ENCODE measurements at regions not wholly inside any gene's neighbourhood (a gene's known extent, or its start where the extent isn't known, plus 50 kb on each side); places are given as distances from the start of the nearest gene placed in this dataset.

DNA sequence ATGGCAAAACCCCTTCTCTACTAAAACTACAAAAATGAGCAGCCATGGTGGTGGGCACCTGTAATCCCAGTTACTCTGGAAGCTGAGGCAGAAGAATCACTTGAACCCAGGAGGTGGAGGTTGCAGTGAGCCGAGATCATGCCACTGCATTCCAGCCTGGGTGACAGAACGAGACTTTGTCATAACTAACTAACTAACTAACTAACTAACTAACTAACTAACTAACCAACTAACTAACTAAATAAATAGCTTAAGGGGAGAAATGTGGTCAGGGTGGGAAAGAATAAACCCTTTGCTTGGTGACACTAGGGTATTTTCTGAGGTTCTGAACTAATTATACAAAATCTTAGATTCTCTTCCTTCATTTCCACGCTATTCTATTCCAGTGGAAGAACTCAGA is 184.4 kb upstream of the MEF2C start:
- no peak overlapping the region for H2AFZ ChIP-seq (ENCODE audit: low read length)
- no peak overlapping the region for H3K56ac ChIP-seq (replicated peaks; ENCODE audit: insufficient read length, low read depth, low read length)
- H3K79me2 ChIP-seq (ENCODE audit: control insufficient read depth in 1 of 2, insufficient read depth in 2 of 2, low read length in 2 of 2), result no peaks in the 10 kb centered on the region
- H3K9ac ChIP-seq (replicated peaks in 1 of 4; ENCODE audit: extremely low read depth in 1 of 4, low read depth in 3 of 4, low read length in 3 of 4), result no peak overlapping the region
- H2BK20ac ChIP-seq (ENCODE audit: low read length), result no peak overlapping the region
- no peak overlapping the region for H3K4ac ChIP-seq (replicated peaks; ENCODE audit: insufficient read length, low read depth, low read length)
- H3K79me1 ChIP-seq (ENCODE audit: low read depth, low read length), result no peaks in the 10 kb centered on the region
- H3K18ac ChIP-seq (ENCODE audit: extremely low read depth, low read length), result no peak overlapping the region
- H4K91ac ChIP-seq (replicated peaks; ENCODE audit: insufficient read length, low read length), result no peak overlapping the region
- peaks cover 0 to 3% (median 0%) of the 10 kb centered on the region in 4 experiments; a peak in 1 of 7 replicates for H3K4me1 ChIP-seq (replicated peaks in 1 of 4; ENCODE audit: control insufficient read depth in 3 of 4, insufficient read depth in 4 of 4, low read length in 3 of 4)
- no peak overlapping the region for H3K4me2 ChIP-seq (ENCODE audit: insufficient read depth in 1 of 2, low read depth in 2 of 2, low read length in 2 of 2)
- H3K23me2 ChIP-seq (ENCODE audit: low read depth, low read length), result no peaks in the 10 kb centered on the region
- H3K4me3 ChIP-seq (ENCODE audit: extremely low read depth in 1 of 4, insufficient read depth in 2 of 4, low read depth in 3 of 4, low read length in 4 of 4), result no peak overlapping the region
- no peak overlapping the region for H3K23ac ChIP-seq (ENCODE audit: insufficient read length)
- H3K14ac ChIP-seq (ENCODE audit: insufficient read length), result no peak overlapping the region
- H4K20me1 ChIP-seq (replicated peaks in 1 of 2; ENCODE audit: control insufficient read depth in 1 of 2, insufficient read depth in 2 of 2, low read length in 2 of 2), result no peaks in the 10 kb centered on the region
- ChIA-PET POLR2A (ENCODE audit: partially characterized antibody) (no interaction called here), CTCF (ENCODE audit: partially characterized antibody) (interaction anchor here (1.2 kb wide), 1 partner anchor 16 kb away, joined by 3 read pairs; no protein-coding TSS in a partner anchor)
- H3K9me3 ChIP-seq (ENCODE audit: insufficient read depth in 2 of 2, low read depth in 1 of 2, low read length in 1 of 2), result no peaks in the 10 kb centered on the region
- no peak overlapping the region for H2BK120ac ChIP-seq (replicated peaks; ENCODE audit: low read depth, low read length)
- H2AK5ac ChIP-seq (ENCODE audit: low read depth, low read length), result no peak overlapping the region
- H2BK15ac ChIP-seq (ENCODE audit: low read length), result no peak overlapping the region
- no peak overlapping the region for H2BK12ac ChIP-seq (ENCODE audit: low read depth, low read length)
- 87% methylated on average over 3 of the region's 3 CpGs; no CpG with 5 or more reads in 1 of the 2 experiments for WGBS, 2 experiments (ENCODE audit: extremely low coverage in 1 of 2, insufficient coverage in 1 of 2, insufficient read length in 1 of 2, insufficient replicate concordance in 2 of 2, low coverage in 1 of 2, low lambda C conversion rate in 2 of 2, missing lambda C conversion rate in 1 of 2)
- no peak overlapping the region for H4K8ac ChIP-seq (ENCODE audit: extremely low read depth, insufficient read depth, low read length)
- H4K5ac ChIP-seq (ENCODE audit: insufficient read length, low read depth, low read length), result no peak overlapping the region
- FAIRE-seq (no peak), DNase-seq (ENCODE audit: low read depth in 1 of 2, low spot score in 2 of 2) (no peak)
- no peak overlapping the region for H2BK5ac ChIP-seq (ENCODE audit: low read depth, low read length)
- H3K27ac ChIP-seq (ENCODE audit: low read depth, low read length), result no peak overlapping the region
- no peaks in the 10 kb centered on the region for H3K27me3 ChIP-seq (replicated peaks in 1 of 4; ENCODE audit: control insufficient read depth in 3 of 4, extremely low read depth in 1 of 4, insufficient read depth in 3 of 4, low read length in 3 of 4)
- H3K36me3 ChIP-seq (ENCODE audit: control insufficient read depth in 2 of 4, insufficient read depth in 4 of 4, low read length in 3 of 4), result no peaks in the 10 kb centered on the region
- TF ChIP-seq, protein P1, sequence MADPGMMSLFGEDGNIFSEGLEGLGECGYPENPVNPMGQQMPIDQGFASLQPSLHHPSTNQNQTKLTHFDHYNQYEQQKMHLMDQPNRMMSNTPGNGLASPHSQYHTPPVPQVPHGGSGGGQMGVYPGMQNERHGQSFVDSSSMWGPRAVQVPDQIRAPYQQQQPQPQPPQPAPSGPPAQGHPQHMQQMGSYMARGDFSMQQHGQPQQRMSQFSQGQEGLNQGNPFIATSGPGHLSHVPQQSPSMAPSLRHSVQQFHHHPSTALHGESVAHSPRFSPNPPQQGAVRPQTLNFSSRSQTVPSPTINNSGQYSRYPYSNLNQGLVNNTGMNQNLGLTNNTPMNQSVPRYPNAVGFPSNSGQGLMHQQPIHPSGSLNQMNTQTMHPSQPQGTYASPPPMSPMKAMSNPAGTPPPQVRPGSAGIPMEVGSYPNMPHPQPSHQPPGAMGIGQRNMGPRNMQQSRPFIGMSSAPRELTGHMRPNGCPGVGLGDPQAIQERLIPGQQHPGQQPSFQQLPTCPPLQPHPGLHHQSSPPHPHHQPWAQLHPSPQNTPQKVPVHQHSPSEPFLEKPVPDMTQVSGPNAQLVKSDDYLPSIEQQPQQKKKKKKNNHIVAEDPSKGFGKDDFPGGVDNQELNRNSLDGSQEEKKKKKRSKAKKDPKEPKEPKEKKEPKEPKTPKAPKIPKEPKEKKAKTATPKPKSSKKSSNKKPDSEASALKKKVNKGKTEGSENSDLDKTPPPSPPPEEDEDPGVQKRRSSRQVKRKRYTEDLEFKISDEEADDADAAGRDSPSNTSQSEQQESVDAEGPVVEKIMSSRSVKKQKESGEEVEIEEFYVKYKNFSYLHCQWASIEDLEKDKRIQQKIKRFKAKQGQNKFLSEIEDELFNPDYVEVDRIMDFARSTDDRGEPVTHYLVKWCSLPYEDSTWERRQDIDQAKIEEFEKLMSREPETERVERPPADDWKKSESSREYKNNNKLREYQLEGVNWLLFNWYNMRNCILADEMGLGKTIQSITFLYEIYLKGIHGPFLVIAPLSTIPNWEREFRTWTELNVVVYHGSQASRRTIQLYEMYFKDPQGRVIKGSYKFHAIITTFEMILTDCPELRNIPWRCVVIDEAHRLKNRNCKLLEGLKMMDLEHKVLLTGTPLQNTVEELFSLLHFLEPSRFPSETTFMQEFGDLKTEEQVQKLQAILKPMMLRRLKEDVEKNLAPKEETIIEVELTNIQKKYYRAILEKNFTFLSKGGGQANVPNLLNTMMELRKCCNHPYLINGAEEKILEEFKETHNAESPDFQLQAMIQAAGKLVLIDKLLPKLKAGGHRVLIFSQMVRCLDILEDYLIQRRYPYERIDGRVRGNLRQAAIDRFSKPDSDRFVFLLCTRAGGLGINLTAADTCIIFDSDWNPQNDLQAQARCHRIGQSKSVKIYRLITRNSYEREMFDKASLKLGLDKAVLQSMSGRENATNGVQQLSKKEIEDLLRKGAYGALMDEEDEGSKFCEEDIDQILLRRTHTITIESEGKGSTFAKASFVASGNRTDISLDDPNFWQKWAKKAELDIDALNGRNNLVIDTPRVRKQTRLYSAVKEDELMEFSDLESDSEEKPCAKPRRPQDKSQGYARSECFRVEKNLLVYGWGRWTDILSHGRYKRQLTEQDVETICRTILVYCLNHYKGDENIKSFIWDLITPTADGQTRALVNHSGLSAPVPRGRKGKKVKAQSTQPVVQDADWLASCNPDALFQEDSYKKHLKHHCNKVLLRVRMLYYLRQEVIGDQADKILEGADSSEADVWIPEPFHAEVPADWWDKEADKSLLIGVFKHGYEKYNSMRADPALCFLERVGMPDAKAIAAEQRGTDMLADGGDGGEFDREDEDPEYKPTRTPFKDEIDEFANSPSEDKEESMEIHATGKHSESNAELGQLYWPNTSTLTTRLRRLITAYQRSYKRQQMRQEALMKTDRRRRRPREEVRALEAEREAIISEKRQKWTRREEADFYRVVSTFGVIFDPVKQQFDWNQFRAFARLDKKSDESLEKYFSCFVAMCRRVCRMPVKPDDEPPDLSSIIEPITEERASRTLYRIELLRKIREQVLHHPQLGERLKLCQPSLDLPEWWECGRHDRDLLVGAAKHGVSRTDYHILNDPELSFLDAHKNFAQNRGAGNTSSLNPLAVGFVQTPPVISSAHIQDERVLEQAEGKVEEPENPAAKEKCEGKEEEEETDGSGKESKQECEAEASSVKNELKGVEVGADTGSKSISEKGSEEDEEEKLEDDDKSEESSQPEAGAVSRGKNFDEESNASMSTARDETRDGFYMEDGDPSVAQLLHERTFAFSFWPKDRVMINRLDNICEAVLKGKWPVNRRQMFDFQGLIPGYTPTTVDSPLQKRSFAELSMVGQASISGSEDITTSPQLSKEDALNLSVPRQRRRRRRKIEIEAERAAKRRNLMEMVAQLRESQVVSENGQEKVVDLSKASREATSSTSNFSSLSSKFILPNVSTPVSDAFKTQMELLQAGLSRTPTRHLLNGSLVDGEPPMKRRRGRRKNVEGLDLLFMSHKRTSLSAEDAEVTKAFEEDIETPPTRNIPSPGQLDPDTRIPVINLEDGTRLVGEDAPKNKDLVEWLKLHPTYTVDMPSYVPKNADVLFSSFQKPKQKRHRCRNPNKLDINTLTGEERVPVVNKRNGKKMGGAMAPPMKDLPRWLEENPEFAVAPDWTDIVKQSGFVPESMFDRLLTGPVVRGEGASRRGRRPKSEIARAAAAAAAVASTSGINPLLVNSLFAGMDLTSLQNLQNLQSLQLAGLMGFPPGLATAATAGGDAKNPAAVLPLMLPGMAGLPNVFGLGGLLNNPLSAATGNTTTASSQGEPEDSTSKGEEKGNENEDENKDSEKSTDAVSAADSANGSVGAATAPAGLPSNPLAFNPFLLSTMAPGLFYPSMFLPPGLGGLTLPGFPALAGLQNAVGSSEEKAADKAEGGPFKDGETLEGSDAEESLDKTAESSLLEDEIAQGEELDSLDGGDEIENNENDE (IDR thresholded peaks at IDR 0.05; ENCODE audit: insufficient replicate concordance, low read length), result no peak
